ENCODE measurements at regions not wholly inside any gene's neighbourhood (a gene's known extent, or its start where the extent isn't known, plus 50 kb on each side); places are given as distances from the start of the nearest gene placed in this dataset.
"Not testable (repeated sequence)": the region's sequence is repeated elsewhere in the genome, so short reads cannot be mapped to it uniquely, and the experiment has no call there.

- no peak for DNase-seq
Observed at GRCh38 chr2:84286878-84287277, 172.2 kb downstream of the SUCLG1 start.

GRCh38 chr2:84285056-84285747 is 173.9 kb downstream of the SUCLG1 start:
- DNase-seq, result no peak

- no peak for DNase-seq
Observed at GRCh38 chr2:84283506-84283905, 175.6 kb downstream of the SUCLG1 start.

GRCh38 chr2:84281510-84281909 is 177.6 kb downstream of the SUCLG1 start:
- no peak for DNase-seq

GRCh38 chr2:84280873-84281272 is 178.2 kb downstream of the SUCLG1 start:
- no peak for DNase-seq

GRCh38 chr2:84278386-84278785 is 180.7 kb downstream of the SUCLG1 start:
- DNase-seq, result no peak

GRCh38 chr2:84276590-84277255 is 182.4 kb downstream of the SUCLG1 start:
- DNase-seq, result no peak

GRCh38 chr2:84273406-84273805 is 185.7 kb downstream of the SUCLG1 start:
- DNase-seq, result no peak

GRCh38 chr2:84271977-84272376 is 187.1 kb downstream of the SUCLG1 start:
- no peak for DNase-seq

GRCh38 chr2:84257831-84258230 is 201.2 kb downstream of the SUCLG1 start:
- DNase-seq, result no peak

GRCh38 chr2:84251651-84252302 is 207.3 kb downstream of the SUCLG1 start:
- no peak for DNase-seq

GRCh38 chr2:84249140-84249539 is 209.9 kb downstream of the SUCLG1 start:
- DNase-seq, result no peak

- no peak for DNase-seq
Observed at GRCh38 chr2:84247532-84247931, 211.5 kb downstream of the SUCLG1 start.

GRCh38 chr2:84243788-84244733 is 215.0 kb downstream of the SUCLG1 start:
- DNase-seq, result no peak

- DNase-seq, result no peak
Observed at GRCh38 chr2:84238907-84239306, 220.2 kb downstream of the SUCLG1 start.

- DNase-seq, result no peak
Observed at GRCh38 chr2:84236288-84236687, 222.8 kb downstream of the SUCLG1 start.

- no peak for DNase-seq
Observed at GRCh38 chr2:84234103-84234502, 225.0 kb downstream of the SUCLG1 start.

GRCh38 chr2:84231478-84231877 is 227.6 kb downstream of the SUCLG1 start:
- DNase-seq, result no peak

- no peak for DNase-seq
Observed at GRCh38 chr2:84224121-84224520, 235.0 kb downstream of the SUCLG1 start.

GRCh38 chr2:84223191-84223590 is 235.9 kb downstream of the SUCLG1 start:
- no peak for DNase-seq

GRCh38 chr2:84221102-84221501 is 238.0 kb downstream of the SUCLG1 start:
- DNase-seq, result not testable (repeated sequence)

GRCh38 chr2:84217456-84217855 is 241.6 kb downstream of the SUCLG1 start:
- DNase-seq, result no peak

GRCh38 chr2:84214455-84214854 is 244.6 kb downstream of the SUCLG1 start:
- DNase-seq, result no peak

Measured in activated CD4-positive, alpha-beta T cell treated with anti-CD3 and anti-CD28 coated beads for 1 hour (primary cell).